AML-193 (cell line): ENCODE measurements at regions not wholly inside any gene's neighbourhood (a gene's known extent, or its start where the extent isn't known, plus 50 kb on each side); places are given as distances from the start of the nearest gene placed in this dataset.
"Not testable (repeated sequence)": the region's sequence is repeated elsewhere in the genome, so short reads cannot be mapped to it uniquely, and the experiment has no call there.

Experiments used
- DNase-seq, 2 experiments: peaks; one replicate each; lab custom pipeline; 2025; lab: John Stamatoyannopoulos, UW

- no peak for DNase-seq
These were observed 217.5 kb upstream of the SEL1L start for GRCh38 chr14:81751198-81751597.

- no peak for DNase-seq
These were observed 225.9 kb upstream of the SEL1L start for GRCh38 chr14:81759541-81759940.

GRCh38 chr14:81765651-81766275 is 232.1 kb upstream of the SEL1L start:
- DNase-seq = peak; percentile 24 to 54

GRCh38 chr14:81766321-81766915 is 232.8 kb upstream of the SEL1L start:
- peak; percentile 62 to 78 for DNase-seq

GRCh38 chr14:81767266-81767995 is 233.8 kb upstream of the SEL1L start:
- DNase-seq = peak; percentile 56 to 59

- DNase-seq = peak; percentile 56 to 73
These were observed 238.1 kb upstream of the SEL1L start for GRCh38 chr14:81771651-81772275.

- peak; percentile 86 for DNase-seq
These were observed 238.7 kb upstream of the SEL1L start for GRCh38 chr14:81772381-81772780.

- no peak for DNase-seq
These were observed 242.9 kb upstream of the SEL1L start for GRCh38 chr14:81776531-81776930.

GRCh38 chr14:81781798-81782197 is 248.1 kb upstream of the SEL1L start:
- DNase-seq = not testable (repeated sequence)

GRCh38 chr14:81784084-81784483 is 250.4 kb upstream of the SEL1L start:
- DNase-seq = no peak

- DNase-seq = no peak
These were observed 263.7 kb upstream of the SEL1L start for GRCh38 chr14:81797315-81797714.

GRCh38 chr14:81801921-81802320 is 268.3 kb upstream of the SEL1L start:
- DNase-seq = no peak

GRCh38 chr14:81802341-81802740 is 268.7 kb upstream of the SEL1L start:
- DNase-seq = no peak

GRCh38 chr14:81805785-81806184 is 272.1 kb upstream of the SEL1L start:
- no peak for DNase-seq

GRCh38 chr14:81811705-81812269 is 278.1 kb upstream of the SEL1L start:
- DNase-seq = no peak

- DNase-seq = no peak
These were observed 284.6 kb upstream of the SEL1L start for GRCh38 chr14:81818271-81818670.

GRCh38 chr14:81819344-81819743 is 285.7 kb upstream of the SEL1L start:
- DNase-seq = no peak

GRCh38 chr14:81819910-81820309 is 286.3 kb upstream of the SEL1L start:
- DNase-seq = no peak

- no peak for DNase-seq
These were observed 292.4 kb upstream of the SEL1L start for GRCh38 chr14:81826081-81826480.

- DNase-seq = no peak
These were observed 295.8 kb upstream of the SEL1L start for GRCh38 chr14:81829447-81829846.

GRCh38 chr14:81831128-81831820 is 297.6 kb upstream of the SEL1L start:
- DNase-seq = no peak

- no peak for DNase-seq
These were observed 300.7 kb upstream of the SEL1L start for GRCh38 chr14:81834308-81834707.
